GM12892 (cell line): ENCODE measurements at regions not wholly inside any gene's neighbourhood (a gene's known extent, or its start where the extent isn't known, plus 50 kb on each side); places are given as distances from the start of the nearest gene placed in this dataset.

ENCODE experiments used
- POLR2A ChIP-seq: IDR thresholded peaks from 2 replicates; pipeline ENCODE4 v1.6.1; 2011; ENCODE audit warnings: low read depth, low read length, control low read depth
- TAF1 ChIP-seq: IDR thresholded peaks from 2 replicates; pipeline ENCODE4 v1.6.1; 2011; ENCODE audit warnings: low read depth, mild to moderate bottlenecking, control low read depth, low read length, borderline replicate concordance

DNA sequence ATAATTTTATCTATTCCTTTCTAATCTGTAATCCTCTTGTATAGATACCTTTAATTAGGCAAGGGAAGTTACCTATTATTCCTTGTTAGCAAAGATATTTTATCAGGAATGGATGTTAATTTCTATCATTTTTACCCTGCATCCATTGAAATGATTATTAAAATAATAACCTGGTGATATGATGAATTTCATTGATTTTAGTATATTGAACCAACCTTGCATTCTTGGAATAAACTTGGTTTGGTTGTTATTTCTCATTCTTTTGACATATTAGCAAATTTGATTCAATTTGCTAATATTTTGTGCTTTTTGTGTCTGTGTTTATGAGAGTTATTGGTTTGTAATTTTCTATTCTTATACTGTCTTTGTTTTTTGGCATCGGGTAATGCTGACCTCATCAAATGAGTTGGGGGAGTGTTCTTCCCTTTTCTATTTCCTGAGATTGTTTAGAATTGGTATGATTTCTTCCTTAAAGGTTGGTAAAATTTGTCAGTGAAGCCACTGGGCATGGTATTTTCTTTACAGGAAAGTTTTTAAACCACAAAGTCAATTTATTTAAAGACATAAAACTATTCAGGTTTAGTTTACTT, 250.4 kb upstream of the PMFBP1 start:
- TF ChIP-seq TAF1 (no peak), POLR2A (no peak)
